Stimulated activated CD8-positive, alpha-beta memory T cell treated with anti-CD3 and anti-CD28 coated beads, Interleukin-15, amount 100 ng/mL, for 24 hours (primary cell): ENCODE measurements at regions not wholly inside any gene's neighbourhood (a gene's known extent, or its start where the extent isn't known, plus 50 kb on each side); places are given as distances from the start of the nearest gene placed in this dataset.

Experiments
- DNase-seq: peaks from one replicate; pipeline ENCODE4 v3.0.0-alpha.2; 2020; ENCODE audit warnings: low read depth

DNA sequence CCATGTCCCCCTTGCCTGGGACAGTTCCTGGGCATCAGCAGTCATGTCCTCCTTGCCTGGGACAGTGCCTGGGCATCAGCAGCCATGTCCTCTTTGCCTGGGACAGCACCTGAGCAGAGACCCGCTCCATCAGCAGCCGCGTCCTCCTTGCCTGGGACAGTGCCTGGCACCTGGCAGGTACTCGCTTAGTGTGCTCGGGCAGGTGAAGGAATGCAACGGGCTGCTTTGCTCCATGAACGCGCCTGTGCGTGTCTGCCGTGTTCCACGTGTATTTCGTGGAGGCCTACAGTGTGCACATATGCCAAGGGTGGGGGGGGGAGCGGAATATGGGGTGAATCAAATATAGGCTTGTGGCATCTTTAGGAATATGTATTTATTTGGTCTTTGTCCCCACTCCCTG lies 1490.7 kb downstream of the TBC1D22A start:
- DNase-seq = no peak

DNA sequence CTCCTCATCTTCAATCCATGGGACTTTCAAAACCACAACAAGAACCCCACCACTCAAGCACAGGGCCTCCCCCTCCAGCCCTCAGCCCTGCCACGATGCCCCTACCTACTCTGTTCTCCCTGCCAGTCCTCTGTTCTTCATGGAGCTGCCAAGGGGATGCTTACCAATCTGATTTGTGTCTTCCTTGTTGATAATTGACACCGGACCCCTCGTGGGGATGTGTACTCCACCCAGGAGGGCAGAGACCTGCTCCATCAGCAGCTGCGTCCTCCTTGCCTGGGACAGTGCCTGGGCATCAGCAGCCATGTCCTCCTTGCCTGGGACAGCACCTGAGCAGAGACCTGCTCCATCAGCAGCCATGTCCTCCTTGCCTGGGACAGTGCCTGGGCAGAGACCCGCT lies 1489.2 kb downstream of the TBC1D22A start:
- DNase-seq = no peak

GRCh38 chr22:48250937-48251530 lies 1488.6 kb downstream of the TBC1D22A start:
- no peak for DNase-seq

DNA sequence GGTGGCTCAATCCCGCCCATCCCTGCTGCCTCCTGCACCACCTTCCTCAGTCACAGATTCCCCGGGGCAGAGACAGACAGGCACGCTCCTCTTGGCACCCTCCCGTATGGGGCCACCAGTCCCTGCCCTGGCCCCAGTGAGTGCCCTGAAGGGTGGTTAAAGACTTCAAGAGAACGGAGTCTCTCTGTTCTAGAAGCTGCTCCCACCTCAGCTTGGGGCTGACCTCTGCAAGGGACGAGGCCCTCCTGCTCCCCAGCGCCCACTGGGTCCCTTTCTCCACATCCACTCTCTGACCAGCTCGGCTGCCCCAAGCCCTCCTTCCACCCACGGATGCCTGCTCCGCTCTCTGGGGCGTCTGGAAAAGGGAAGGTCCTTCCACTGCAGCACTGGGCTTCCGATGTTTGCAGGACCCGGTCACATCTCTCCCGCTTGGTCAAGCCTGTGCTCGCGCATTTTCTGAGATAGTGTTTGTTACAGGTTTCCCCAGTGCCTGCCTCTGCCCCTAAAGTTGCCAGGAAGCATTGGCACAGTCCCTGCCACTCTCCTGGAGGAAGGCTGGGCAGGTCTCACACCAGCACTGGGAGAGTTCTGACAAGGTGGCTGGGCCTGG lies 1487.9 kb downstream of the TBC1D22A start:
- DNase-seq = no peak

DNA sequence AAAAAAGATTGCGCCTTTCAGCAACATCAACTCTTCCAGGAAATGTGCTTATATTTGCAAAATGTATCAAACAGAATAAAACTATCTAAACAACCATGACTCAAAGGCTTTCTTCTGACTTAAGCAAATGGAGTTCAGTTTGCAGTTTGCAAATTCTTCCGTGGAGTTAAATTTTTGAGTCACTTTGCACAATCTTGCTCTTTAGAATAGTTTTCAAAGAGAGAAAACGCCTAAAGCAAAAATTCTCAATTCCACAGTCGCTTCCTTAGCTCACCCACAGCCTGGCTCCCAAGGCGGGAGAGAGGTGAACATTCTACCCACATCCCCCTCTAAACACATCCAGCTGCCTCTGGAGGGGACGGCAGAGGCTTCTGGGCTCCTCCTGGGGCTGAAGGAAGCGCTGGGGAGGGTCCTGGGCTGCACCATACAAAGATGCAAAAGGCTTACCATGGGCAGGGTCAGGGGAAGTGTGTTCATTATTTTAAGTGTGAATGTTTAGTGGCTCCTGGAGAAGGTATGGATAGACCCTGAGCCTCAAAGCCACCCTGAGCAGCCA lies 1487.3 kb downstream of the TBC1D22A start:
- no peak for DNase-seq

GRCh38 chr22:48248901-48249455 lies 1486.5 kb downstream of the TBC1D22A start:
- no peak for DNase-seq

GRCh38 chr22:48247829-48248228 lies 1485.4 kb downstream of the TBC1D22A start:
- DNase-seq = no peak

- no peak for DNase-seq
Observed at GRCh38 chr22:48245196-48245485, 1482.7 kb downstream of the TBC1D22A start.

DNA sequence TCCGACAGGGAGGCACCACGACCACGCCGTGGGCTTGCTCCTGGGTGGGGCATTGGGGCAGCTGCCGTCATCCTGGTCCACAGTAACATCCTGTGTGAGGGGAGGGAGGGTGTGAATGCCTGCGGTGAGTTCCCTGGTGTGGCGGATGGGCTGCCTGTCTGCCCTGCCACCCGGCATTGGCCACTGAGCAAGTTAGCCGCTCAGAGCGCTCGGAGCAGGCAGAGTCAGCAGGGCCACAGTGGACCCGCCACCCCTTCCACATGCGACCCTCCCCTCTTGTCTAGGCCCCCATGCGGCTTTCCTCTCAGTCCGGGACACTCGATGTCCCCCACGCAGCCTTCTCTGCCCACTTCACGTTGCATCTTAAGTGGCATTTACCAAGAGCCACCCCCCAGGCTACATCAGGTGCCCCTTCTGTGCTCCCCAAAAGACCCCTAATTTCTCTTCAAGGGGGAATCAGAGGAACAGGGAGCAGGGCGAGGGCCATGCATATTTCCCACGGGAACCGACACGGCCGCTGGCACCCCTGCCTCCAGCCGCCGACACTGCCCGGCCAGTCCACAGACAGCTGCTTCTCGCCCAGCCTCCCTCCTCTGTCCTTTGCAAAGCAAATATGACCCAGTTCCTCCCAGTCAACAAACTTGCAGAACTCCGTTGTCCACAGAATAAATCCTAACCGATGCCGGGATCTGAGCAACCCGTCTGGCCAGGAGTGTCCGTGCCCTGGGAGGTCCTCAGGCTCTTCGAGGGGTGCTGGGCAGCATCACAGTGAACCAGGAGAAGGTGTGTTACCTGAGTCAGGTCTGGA lies 1482.1 kb downstream of the TBC1D22A start:
- DNase-seq = no peak

DNA sequence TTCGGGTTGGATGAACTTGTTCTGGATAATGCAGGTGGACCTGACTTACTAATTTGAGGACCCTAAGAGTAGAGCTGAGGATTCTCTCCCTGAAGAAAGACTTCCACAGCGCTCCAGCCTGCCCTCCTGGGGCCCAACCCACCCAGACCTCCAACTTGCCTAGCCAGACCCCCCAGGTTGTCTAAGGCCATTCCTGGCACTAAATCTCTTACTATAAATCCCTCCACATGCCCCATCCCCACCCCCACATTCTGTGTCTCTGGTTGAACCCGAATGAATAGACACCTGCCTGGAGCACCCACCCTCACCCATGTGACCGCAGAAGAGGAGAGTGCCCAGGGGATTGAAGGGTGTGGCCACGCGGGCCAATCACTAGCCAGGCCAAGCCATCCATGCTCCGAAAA lies 1480.0 kb downstream of the TBC1D22A start:
- DNase-seq = no peak

- DNase-seq = no peak
Observed at GRCh38 chr22:48241658-48242057, 1479.2 kb downstream of the TBC1D22A start.

DNA sequence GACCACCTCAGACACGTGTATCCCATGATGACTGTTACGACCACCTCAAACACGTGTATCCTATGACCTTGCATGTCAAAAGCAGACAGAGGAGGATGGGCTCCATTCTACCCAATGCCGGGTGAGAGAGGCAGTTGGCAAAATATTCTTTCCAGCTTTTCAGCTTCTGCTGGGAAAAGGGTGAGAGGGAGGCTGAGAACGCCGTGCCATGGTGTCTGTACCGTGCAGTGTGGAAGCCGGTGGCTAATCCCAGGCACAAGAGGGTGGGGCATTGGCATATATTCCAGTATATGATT lies 1478.4 kb downstream of the TBC1D22A start:
- no peak for DNase-seq

DNA sequence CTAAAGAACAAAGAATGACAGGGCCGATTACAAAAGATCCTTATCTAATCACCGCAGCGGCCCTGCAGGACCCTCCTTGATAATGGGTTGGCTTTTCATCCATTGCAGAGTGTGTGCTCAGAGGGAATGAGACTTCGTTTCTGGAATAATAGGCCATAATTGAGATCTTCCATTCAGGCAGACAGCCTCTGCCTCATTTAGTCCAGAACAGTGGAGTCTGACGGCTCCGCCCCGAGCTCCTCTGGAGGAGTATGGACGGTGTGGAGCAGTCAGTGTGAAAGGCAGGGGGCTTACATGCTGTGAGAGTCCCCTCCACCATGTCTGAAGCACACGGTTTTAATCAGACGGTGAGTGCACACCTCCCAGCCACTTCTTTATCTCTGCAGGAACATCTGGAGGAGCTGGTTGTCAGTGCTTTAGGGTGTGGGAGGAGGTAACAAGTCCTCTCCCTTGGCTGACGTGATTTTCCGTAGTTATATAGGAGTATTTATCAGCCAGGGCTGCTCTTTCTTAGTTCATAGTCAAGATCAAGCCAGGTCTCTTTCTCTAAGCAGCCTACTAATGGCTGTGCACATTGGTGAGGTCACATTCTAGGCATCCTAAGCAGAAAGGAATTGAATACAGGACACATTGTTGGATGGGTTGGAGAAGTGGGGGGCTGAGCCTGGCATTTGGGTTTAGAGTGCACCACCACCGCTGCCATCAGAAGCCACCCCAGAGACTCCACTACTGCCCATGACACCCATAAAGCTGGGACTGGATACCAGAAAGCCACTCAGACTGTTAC lies 1477.9 kb downstream of the TBC1D22A start:
- DNase-seq = no peak

- DNase-seq = no peak
Observed at GRCh38 chr22:48239461-48240147, 1477.2 kb downstream of the TBC1D22A start.

- DNase-seq = no peak
Observed at GRCh38 chr22:48238966-48239365, 1476.5 kb downstream of the TBC1D22A start.

DNA sequence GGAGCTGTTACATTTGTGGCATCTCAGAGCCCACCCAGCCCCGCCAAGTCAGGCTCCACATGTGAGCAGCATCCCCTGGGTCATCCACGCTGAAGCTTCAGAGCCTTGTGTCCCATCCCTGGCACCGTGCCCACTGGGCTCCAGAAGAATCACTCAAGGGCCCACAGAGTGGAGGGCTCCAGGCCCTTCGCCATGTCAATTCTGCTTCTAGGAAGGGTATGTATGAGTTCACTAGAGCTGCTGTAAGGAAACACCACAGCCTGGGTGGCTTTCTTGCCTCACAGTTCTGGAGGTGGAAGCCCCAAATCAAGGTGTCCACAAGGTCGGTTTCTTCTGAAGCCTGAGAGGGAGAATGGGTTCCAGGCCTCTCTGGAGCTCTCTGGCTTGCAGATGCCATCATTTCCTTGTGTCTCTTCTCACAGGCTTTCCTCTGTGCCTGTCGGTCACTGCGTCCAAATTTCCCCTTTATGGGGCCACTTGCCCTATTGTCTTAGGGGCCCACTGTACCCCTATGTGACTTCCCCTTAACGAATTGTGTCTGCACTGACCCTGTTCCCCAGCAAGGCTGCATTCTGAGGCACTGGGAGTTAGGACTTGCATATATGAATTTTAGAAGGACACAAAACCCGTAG lies 1476.0 kb downstream of the TBC1D22A start:
- no peak for DNase-seq

DNA sequence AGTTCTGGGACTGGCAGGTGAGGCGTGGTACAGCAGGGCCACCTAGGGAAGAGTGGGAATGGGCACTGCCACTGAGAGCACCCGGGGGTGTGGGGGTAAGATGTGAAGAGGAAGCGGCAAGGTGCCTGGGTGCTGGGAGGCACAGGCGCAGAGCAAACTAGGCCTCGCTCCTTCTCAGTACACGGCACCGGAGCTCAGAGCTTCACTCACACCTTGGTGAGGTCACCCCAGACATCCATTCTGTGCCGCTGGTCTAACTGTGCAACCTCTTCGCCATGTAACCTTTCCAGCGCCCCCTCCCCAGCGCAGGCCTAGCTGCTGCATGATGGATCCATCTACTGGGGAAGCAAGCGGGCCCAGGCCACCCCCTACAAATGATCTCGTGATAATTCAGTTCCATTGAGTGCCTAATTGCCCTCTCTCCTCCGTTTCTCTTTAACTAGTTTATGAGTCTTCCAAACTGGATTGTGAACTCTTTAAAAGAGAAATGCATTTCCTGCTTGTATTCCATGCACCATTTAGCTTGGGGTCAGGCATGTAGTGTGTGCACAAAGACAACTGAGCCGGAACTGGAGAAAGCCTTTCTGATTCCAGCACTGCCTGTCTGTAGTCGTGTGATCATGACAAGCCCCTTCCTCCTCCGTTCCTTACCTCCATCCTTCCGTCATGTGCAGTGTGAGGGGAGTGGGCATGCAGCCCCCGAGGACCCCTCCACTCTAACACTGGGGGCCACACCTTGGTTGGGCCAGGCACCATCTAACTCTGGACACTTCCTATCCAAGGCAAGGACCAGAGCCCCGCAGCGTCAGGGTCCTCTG lies 1475.2 kb downstream of the TBC1D22A start:
- no peak for DNase-seq

DNA sequence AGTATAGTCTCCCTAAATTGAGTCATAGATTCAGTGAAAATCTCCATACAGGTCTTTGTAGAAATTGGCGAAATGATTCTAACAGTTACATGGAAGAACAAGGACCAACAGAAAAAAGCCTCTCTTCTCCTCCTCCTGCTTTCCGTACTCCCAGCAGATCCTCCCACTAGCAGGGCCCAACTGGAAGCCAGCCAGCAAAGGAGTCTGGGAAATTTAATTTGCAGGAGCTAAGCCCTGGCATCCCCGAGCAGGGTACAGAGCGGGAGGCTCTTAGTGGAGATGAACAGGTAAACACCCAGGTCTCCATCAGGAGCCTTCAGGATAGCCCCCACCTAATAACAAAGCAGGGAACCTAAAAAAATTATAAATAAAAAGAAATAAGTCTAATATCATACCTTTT lies 1473.8 kb downstream of the TBC1D22A start:
- DNase-seq = no peak

DNA sequence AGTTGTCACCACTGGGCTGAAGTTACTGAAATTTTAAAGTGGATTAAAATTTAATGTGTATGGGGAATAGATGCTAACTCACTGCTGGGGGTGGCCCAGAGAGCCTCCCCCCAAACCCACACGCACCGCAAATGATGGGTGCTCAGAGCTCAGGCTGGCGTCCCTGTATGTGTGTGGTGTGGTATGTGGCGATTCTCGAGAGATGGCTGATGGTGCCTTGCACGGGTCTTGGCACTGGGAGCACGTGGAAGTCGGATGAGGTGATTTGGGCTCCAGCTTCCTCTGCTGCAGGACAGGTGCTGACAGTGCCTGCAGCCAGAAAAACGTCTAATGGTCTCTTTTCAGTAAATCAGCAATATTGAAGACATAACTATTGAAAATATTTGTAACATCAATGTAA lies 1473.3 kb downstream of the TBC1D22A start:
- no peak for DNase-seq

DNA sequence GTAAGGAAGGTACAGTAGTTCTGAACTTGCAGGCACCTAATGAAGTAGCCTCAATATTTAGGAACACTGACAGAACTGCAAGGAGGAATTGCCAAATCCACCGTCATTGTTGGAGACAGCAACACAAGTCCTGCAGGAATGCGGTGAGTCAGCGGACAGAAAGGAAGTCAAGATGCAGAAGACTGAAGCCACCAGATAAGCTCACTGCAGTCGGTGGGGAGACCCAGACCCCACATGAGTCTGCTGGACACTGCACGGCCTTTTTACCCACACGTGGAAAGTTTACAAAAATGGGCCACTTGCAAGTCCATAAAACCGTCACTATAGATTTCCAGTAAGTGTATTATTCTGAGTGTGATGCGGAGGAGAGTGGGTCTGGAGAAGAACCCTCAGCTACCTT lies 1471.6 kb downstream of the TBC1D22A start:
- no peak for DNase-seq
